ENCODE measurements at regions not wholly inside any gene's neighbourhood (a gene's known extent, or its start where the extent isn't known, plus 50 kb on each side); places are given as distances from the start of the nearest gene placed in this dataset.
"Not testable (repeated sequence)": the region's sequence is repeated elsewhere in the genome, so short reads cannot be mapped to it uniquely, and the experiment has no call there.

DNA sequence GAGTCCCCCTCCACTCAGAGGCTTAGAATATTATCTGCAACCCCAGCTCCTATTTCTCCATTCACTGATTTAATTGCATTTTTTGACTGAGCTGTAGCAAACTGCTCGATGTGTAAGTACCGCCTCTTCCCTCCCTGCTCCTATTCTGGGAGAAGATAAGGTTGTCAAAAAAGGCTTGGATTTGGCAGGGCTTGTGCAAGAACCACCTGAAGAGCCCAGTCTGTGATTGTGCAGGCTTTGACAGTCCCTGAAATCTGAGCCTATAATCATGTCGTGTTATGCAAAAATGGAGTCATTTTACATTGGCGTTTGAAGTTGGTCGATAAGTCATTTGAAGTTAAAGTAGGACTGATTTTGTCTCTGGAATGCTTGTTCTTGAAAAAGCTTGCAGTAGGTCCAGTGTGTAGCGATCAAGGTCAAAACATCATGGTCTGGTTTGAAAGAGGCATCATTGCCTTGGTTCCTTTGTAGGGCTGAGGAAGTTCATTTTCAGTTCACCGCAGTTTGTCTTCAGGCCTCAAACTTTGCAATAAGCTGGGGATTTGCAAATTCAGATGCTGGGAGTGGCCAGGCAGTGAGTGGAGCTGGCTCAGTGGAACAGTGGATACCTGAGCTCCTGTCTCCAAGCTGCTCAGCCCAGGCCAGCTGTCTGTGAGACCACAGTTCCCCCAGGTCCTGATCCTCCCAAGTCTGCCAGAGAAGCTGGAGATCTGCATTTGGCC, 68.8 kb downstream of the KATNIP start:
- no peak for DNase-seq (ENCODE audit: low read depth, low spot score)
- H3K27me3 ChIP-seq (ENCODE audit: insufficient read depth, insufficient read length) = no peaks in the 10 kb centered on the region
- no peaks in the 10 kb centered on the region for H3K9me3 ChIP-seq (ENCODE audit: insufficient read depth, low read length)
- TF ChIP-seq SUZ12 (IDR thresholded peaks at IDR 0.05; ENCODE audit: extremely low read depth, insufficient read depth, insufficient read length) = no peak
- TF ChIP-seq YY1 (IDR thresholded peaks at IDR 0.05; ENCODE audit: insufficient read depth, insufficient read length) = no peak
- no peak for TF ChIP-seq ZNF274 (IDR thresholded peaks at IDR 0.05; ENCODE audit: low read depth, low read length)
- H3K36me3 ChIP-seq (ENCODE audit: insufficient read depth, insufficient read length, low read length) = peaks cover 12% of the 10 kb centered on the region
- H3K4me1 ChIP-seq (ENCODE audit: insufficient read depth, insufficient read length) = peaks cover 13% of the 10 kb centered on the region
- no peak overlapping the region for H3K9ac ChIP-seq (ENCODE audit: insufficient read length, low read depth)
- no peak overlapping the region for H3K4me3 ChIP-seq (ENCODE audit: insufficient read length, low read depth)

DNA sequence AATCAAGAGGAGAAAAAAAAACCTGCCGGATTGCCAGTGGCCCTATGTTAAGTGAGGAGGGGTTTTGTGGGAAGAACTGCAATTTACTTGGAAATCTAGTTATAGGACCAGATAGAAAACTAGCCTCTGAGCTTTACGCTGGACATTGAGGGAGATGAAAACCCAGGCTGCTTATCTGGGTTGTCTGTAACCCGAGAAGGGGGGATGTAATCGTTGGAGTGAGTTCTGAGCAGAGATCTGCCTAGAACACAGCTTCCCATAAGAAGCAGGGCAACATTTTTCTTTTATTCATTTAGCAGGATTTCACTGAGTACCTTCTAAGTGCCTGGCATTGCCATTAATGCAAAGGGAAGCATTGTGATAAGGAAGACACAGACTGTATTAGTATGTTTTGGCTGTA, 70.6 kb downstream of the KATNIP start:
- H3K4me1 ChIP-seq (ENCODE audit: insufficient read depth, insufficient read length) = peaks cover 13% of the 10 kb centered on the region
- no peaks in the 10 kb centered on the region for H3K9me3 ChIP-seq (ENCODE audit: insufficient read depth, low read length)
- no peaks in the 10 kb centered on the region for H3K27me3 ChIP-seq (ENCODE audit: insufficient read depth, insufficient read length)
- no peak for DNase-seq (ENCODE audit: low read depth, low spot score)
- peaks cover 12% of the 10 kb centered on the region for H3K36me3 ChIP-seq (ENCODE audit: insufficient read depth, insufficient read length, low read length)
- H3K9ac ChIP-seq (ENCODE audit: insufficient read length, low read depth) = no peak overlapping the region
- TF ChIP-seq YY1 (IDR thresholded peaks at IDR 0.05; ENCODE audit: insufficient read depth, insufficient read length) (no peak), ZNF274 (IDR thresholded peaks at IDR 0.05; ENCODE audit: low read depth, low read length) (no peak), SUZ12 (IDR thresholded peaks at IDR 0.05; ENCODE audit: extremely low read depth, insufficient read depth, insufficient read length) (no peak)
- no peak overlapping the region for H3K4me3 ChIP-seq (ENCODE audit: insufficient read length, low read depth)

DNA sequence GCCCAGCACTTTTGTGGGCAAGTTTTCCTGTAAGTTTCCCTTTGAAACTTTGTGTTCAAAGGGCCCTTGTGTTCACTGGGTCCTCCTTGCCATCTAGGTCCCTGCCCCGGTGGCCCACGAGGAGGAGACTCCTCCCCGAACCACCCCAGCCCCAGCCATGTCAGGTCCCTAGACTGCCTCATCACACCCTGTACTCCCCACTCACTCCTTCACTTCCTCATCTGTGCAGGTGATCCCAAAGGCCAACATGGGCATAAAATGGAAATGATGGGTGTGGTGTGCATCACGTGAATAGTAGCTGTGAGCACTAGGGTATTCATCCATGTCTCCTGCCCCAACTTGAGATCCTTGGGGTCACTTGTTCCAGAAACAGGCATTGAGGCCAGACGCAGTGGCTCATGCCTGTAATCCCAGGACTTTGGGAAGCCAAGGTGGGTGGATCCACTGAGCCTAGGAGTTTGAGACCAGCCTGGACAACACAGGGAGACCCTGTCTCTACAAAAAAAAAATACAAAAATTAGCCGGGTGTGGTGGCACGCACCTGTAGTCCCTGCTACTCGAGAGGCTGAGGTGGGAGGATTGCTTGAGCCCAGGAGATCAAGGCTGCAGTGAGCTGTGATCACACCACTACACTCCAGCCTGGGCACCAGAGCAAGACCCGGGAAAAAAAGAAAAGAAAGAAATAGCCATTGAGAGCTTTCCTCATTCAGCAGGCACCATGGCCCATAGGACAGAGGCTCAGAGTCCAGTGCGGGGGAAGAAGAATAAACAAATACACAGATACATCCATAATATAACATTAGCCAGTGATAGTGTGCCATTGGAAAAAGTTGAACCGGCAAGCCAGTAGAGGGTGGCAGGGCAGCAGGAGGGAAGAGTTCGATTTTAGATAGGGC, 74.5 kb downstream of the KATNIP start:
- Histone ChIP-seq H3K9ac (ENCODE audit: insufficient read length, low read depth) (no peak overlapping the region), H3K4me3 (ENCODE audit: insufficient read length, low read depth) (no peak overlapping the region), H3K36me3 (ENCODE audit: insufficient read depth, insufficient read length, low read length) (peaks cover 15% of the 10 kb centered on the region), H3K9me3 (ENCODE audit: insufficient read depth, low read length) (no peaks in the 10 kb centered on the region), H3K4me1 (ENCODE audit: insufficient read depth, insufficient read length) (peaks cover 9% of the 10 kb centered on the region), H3K27me3 (ENCODE audit: insufficient read depth, insufficient read length) (no peaks in the 10 kb centered on the region)
- no peak for DNase-seq (ENCODE audit: low read depth, low spot score)
- TF ChIP-seq SUZ12 (IDR thresholded peaks at IDR 0.05; ENCODE audit: extremely low read depth, insufficient read depth, insufficient read length) (no peak), ZNF274 (IDR thresholded peaks at IDR 0.05; ENCODE audit: low read depth, low read length) (no peak)

DNA sequence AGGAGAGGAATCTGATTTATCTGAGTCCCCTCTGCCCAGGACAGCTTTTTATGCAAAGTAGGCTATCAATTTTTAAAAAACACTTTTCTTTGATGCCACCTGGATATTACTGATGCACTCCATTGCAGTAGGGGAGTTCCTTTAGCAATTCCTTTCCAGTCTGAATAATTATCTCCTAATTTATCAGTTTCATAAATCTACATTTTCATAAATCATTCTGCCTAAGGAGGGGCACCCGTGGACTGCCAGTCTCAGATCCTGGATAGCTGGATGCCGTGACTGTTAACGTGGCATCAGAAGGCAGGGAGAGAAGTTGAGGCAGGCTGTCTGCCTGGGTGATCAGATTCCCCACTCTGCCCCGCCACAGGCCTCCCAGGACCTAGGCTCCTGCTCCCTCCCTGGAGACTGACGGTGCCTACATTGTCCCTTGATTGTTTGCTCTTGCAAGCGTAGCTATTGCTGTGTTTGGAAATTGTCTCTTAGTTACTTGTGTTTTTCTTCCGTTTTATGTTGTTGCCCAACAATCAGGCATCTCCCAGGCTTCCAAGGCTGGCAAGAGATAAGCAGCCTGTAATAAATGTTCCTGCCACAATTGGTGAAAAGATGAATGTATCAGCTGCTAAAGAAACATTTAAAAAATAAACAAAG, 75.2 kb downstream of the KATNIP start:
- Histone ChIP-seq H3K9ac (ENCODE audit: insufficient read length, low read depth) (no peak overlapping the region), H3K9me3 (ENCODE audit: insufficient read depth, low read length) (no peaks in the 10 kb centered on the region), H3K36me3 (ENCODE audit: insufficient read depth, insufficient read length, low read length) (peaks cover 13% of the 10 kb centered on the region), H3K4me3 (ENCODE audit: insufficient read length, low read depth) (no peak overlapping the region), H3K4me1 (ENCODE audit: insufficient read depth, insufficient read length) (peaks cover 8% of the 10 kb centered on the region), H3K27me3 (ENCODE audit: insufficient read depth, insufficient read length) (no peaks in the 10 kb centered on the region)
- TF ChIP-seq SUZ12 (IDR thresholded peaks at IDR 0.05; ENCODE audit: extremely low read depth, insufficient read depth, insufficient read length) (no peak), ZNF274 (IDR thresholded peaks at IDR 0.05; ENCODE audit: low read depth, low read length) (no peak), YY1 (IDR thresholded peaks at IDR 0.05; ENCODE audit: insufficient read depth, insufficient read length) (no peak)
- no peak for DNase-seq (ENCODE audit: low read depth, low spot score)

DNA sequence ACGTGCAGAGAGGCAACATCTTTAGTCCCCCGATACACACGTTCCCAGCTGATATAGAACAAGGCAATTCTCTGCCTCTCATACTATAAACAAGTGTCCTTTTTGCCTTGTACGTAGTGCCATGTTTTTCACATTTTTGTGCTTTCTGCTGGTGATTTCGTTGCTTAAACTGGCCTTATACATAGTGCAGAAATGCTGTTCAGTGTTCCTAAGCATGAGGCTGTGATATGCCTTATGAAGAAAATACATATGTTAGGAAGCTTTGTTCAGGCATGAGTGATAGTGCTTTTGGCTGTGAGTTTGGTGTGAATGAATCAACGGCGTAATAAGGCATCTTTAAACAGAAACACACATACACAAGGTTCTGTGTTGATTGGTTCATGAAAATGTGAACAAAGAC, 77.2 kb downstream of the KATNIP start:
- no peak for TF ChIP-seq YY1 (IDR thresholded peaks at IDR 0.05; ENCODE audit: insufficient read depth, insufficient read length)
- no peak for TF ChIP-seq ZNF274 (IDR thresholded peaks at IDR 0.05; ENCODE audit: low read depth, low read length)
- no peak for TF ChIP-seq SUZ12 (IDR thresholded peaks at IDR 0.05; ENCODE audit: extremely low read depth, insufficient read depth, insufficient read length)
- Histone ChIP-seq H3K9ac (ENCODE audit: insufficient read length, low read depth) (no peak overlapping the region), H3K4me3 (ENCODE audit: insufficient read length, low read depth) (no peak overlapping the region), H3K27me3 (ENCODE audit: insufficient read depth, insufficient read length) (no peaks in the 10 kb centered on the region), H3K4me1 (ENCODE audit: insufficient read depth, insufficient read length) (peaks cover 5% of the 10 kb centered on the region), H3K36me3 (ENCODE audit: insufficient read depth, insufficient read length, low read length) (peaks cover 20% of the 10 kb centered on the region), H3K9me3 (ENCODE audit: insufficient read depth, low read length) (no peaks in the 10 kb centered on the region)
- no peak for DNase-seq (ENCODE audit: low read depth, low spot score)

DNA sequence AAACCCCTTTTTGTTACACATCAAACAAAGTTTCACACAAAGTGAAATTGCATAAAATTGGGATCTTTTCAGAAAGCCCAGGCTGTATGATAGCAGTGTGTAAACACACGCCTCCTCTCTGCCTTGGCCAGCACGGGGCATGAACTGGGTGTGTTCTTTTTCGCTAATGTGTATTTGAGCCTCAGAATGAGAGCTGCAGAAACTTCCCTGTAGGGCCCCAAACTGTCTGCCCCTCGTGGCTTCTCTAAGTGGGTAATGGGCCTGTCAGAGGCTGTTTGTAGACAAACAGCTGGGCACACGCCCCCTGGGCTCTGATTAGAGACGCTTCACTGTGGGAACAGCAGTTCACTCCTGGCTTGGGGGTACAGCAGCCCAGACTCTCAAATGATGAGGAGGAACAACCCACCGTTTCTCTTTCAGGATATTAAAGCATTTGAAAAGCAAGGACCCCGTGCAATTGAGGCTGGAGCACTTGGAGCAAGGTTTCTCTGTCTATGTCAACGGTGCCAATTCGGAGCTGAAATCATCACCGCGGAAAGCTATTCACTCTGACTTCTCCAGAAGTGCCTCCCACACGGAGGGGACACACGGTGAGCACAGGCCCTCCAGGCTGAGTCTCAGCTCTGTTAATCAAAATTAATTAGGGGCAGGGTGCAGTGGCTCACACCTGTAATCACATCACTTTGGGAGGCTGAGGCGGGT, 78.4 kb downstream of the KATNIP start:
- H3K4me3 ChIP-seq (ENCODE audit: insufficient read length, low read depth) = no peak overlapping the region

DNA sequence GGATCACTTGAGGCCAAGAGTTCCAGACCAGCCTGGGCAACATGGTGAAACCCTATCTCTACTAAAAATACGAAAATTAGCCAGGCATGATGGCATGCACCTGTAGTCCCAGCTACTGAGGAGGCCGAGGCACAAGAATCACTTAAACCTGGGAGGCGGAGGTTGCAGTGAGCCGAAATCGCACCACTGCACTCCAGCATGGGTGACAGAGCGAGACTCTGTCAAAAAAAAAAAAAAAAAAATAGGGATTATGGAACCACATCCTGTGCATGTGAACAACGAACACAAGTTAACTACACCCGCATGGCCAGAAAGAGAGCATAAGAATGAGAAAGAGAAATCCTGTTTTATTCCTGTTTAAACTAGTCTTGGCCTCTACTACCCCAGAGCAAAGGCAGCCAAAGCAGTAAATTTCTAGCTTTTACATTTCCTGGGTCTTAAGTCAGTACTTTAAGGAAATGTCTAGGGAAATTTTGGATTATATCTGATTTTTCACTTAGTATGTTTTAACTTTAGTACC, 79.1 kb downstream of the KATNIP start:
- H3K27me3 ChIP-seq (ENCODE audit: insufficient read depth, insufficient read length) = not testable (repeated sequence)

More for the DNA sequence above, 78.4 kb downstream of the KATNIP start:
- H3K9me3 ChIP-seq (ENCODE audit: insufficient read depth, low read length) = no peaks in the 10 kb centered on the region
- peaks cover 5% of the 10 kb centered on the region for H3K4me1 ChIP-seq (ENCODE audit: insufficient read depth, insufficient read length)
- H3K9ac ChIP-seq (ENCODE audit: insufficient read length, low read depth) = no peak overlapping the region
- H3K36me3 ChIP-seq (ENCODE audit: insufficient read depth, insufficient read length, low read length) = peaks cover 19% of the 10 kb centered on the region
- TF ChIP-seq SUZ12 (IDR thresholded peaks at IDR 0.05; ENCODE audit: extremely low read depth, insufficient read depth, insufficient read length) (no peak), YY1 (IDR thresholded peaks at IDR 0.05; ENCODE audit: insufficient read depth, insufficient read length) (no peak), ZNF274 (IDR thresholded peaks at IDR 0.05; ENCODE audit: low read depth, low read length) (no peak)
- no peak for DNase-seq (ENCODE audit: low read depth, low spot score)
- H3K27me3 ChIP-seq (ENCODE audit: insufficient read depth, insufficient read length) = no peaks in the 10 kb centered on the region

More for the DNA sequence above, 79.1 kb downstream of the KATNIP start:
- H3K9ac ChIP-seq (ENCODE audit: insufficient read length, low read depth); H3K4me1 ChIP-seq (ENCODE audit: insufficient read depth, insufficient read length); H3K4me3 ChIP-seq (ENCODE audit: insufficient read length, low read depth); DNase-seq (ENCODE audit: low read depth, low spot score); H3K9me3 ChIP-seq (ENCODE audit: insufficient read depth, low read length): not testable (repeated sequence)
- H3K36me3 ChIP-seq (ENCODE audit: insufficient read depth, insufficient read length, low read length) = peaks cover 19% of the 10 kb centered on the region
